Panc1 (cell line): ENCODE measurements at regions not wholly inside any gene's neighbourhood (a gene's known extent, or its start where the extent isn't known, plus 50 kb on each side); places are given as distances from the start of the nearest gene placed in this dataset.

Experiments used
- ATAC-seq: fragments of 200-7000 bp; cut with Tn5 transposase; 2 replicates; pipeline ENCODE4 v1.9.1; 2020; ENCODE audit warnings: mild to moderate bottlenecking, moderate library complexity
- BruUV-seq: library from RNA; stranded (reverse); fragments of 400-500 nt; replicated peaks from 2 replicates; lab custom pipeline; 2021; lab: Mats Ljungman, UMichigan
- CTCF ChIA-PET: fragments of 300-600 bp; sonication (Branson Sonifier 250); formaldehyde crosslinking; loops from one replicate; lab custom pipeline; 2022; ENCODE audit warnings: antibody characterized with exemption; lab: Charles Lee
- POLR2A ChIA-PET: fragments of 300-600 bp; sonication (Branson Sonifier 250); formaldehyde crosslinking; loops from one replicate; lab custom pipeline; 2022; ENCODE audit warnings: antibody characterized with exemption; lab: Charles Lee
- DNase-seq: peaks from one replicate; pipeline ENCODE4 v3.0.0-alpha.2; 2010; ENCODE audit warnings: low read depth, low spot score
- H3K27ac ChIP-seq: 2 replicates; pipeline ENCODE4 v1.5.1; 2011; ENCODE audit warnings: mild to moderate bottlenecking, low read length, inconsistent platforms
- H3K27me3 ChIP-seq: fragments of 200-500 bp; sonication (Bioruptor generic); 2 replicates; pipeline ENCODE4 v1.6.0; 2014; ENCODE audit warnings: low read length, inconsistent platforms; ENCODE audit not compliant: control insufficient read depth, insufficient read depth
- H3K36me3 ChIP-seq: fragments of 200-500 bp; sonication (Bioruptor generic); 2 replicates; pipeline ENCODE4 v1.5.1; 2014; ENCODE audit warnings: inconsistent platforms, mild to moderate bottlenecking, low read length, moderate library complexity; ENCODE audit not compliant: control insufficient read depth, insufficient read depth
- H3K4me1 ChIP-seq: 2 replicates; pipeline ENCODE4 v1.5.1; 2011; ENCODE audit warnings: inconsistent platforms, mild to moderate bottlenecking, low read length, moderate library complexity; ENCODE audit not compliant: control insufficient read depth, insufficient read depth
- H3K4me3 ChIP-seq, 2 experiments: 2 replicates each; pipeline ENCODE4 v1.5.1; 2011 to 2012; ENCODE audit warnings: low read depth in 2 of 2, low read length in 2 of 2, mild to moderate bottlenecking in 2 of 2, inconsistent platforms in 1 of 2, moderate library complexity in 1 of 2
- H3K9me3 ChIP-seq: fragments of 200-500 bp; sonication (Bioruptor generic); 2 replicates; pipeline ENCODE4 v1.5.1; 2014; ENCODE audit warnings: low read depth, mild to moderate bottlenecking, inconsistent platforms, low read length, moderate library complexity; ENCODE audit not compliant: control insufficient read depth, insufficient read depth
- CTCF ChIP-seq: fragments of 450-650 bp; IDR thresholded peaks from 2 replicates; pipeline ENCODE4 v1.5.1; 2017; ENCODE audit warnings: mild to moderate bottlenecking
- POLR2AphosphoS5 ChIP-seq: IDR thresholded peaks from 2 replicates; pipeline ENCODE4 v1.6.1; 2012; ENCODE audit warnings: mild to moderate bottlenecking, low read depth, low read length, moderate library complexity
- REST ChIP-seq, 2 experiments: IDR thresholded peaks; 2 replicates each; pipeline ENCODE4 v1.6.1; 2011 to 2012; ENCODE audit warnings: low read depth in 2 of 2, control low read depth in 1 of 2, low read length in 1 of 2, mild to moderate bottlenecking in 1 of 2, moderate library complexity in 1 of 2; ENCODE audit not compliant: insufficient read depth in 1 of 2
- SIN3A ChIP-seq: IDR thresholded peaks from 2 replicates; pipeline ENCODE4 v1.6.1; 2012; ENCODE audit warnings: low read depth, mild to moderate bottlenecking, low read length, moderate library complexity, borderline replicate concordance; ENCODE audit not compliant: insufficient read depth
- TCF7L2 ChIP-seq: IDR thresholded peaks from 2 replicates; pipeline ENCODE4 v1.6.1; 2011; ENCODE audit warnings: mild to moderate bottlenecking, low read depth, low read length, inconsistent platforms
- in situ Hi-C: cut with HindIII; loops from 2 replicates; pipeline ENCODE4 v1.10.0; 2016; ENCODE audit warnings: low sequenced_read_pairs, low pct_unique_long_range_greater_than_20kb
- intact Hi-C: fragments of 100-400 bp; cut with micrococcal nuclease; formaldehyde crosslinking; loops from one replicate; pipeline ENCODE4 v1.10.0; 2022; ENCODE audit not compliant: unreplicated experiment

GRCh38 chr10:83724471-83725241 is 414.7 kb upstream of the GHITM start:
- no peaks in the 10 kb centered on the region for H3K27me3 ChIP-seq
- intact Hi-C loops: no loop called here
- H3K36me3 ChIP-seq: no peaks in the 10 kb centered on the region
- H3K4me1 ChIP-seq: no peaks in the 10 kb centered on the region
- in situ Hi-C loops: no loop called here
- no TSS peak for BruUV-seq
- ChIA-PET CTCF (no interaction called here), POLR2A (no interaction called here)
- no peak for TF ChIP-seq REST (IDR thresholded peaks at IDR 0.05; ENCODE audit: insufficient read depth in 1 of 2, low read depth in 2 of 2, low read length in 1 of 2)
- no peak for TF ChIP-seq CTCF
- TF ChIP-seq TCF7L2: no peak
- TF ChIP-seq SIN3A: no peak
- no peak for TF ChIP-seq POLR2AphosphoS5
- H3K4me3 ChIP-seq: no peak overlapping the region
- H3K9me3 ChIP-seq: no peaks in the 10 kb centered on the region
- H3K27ac ChIP-seq: no peak overlapping the region
- ATAC-seq (no peak), DNase-seq (no peak)

- Histone ChIP-seq H3K27me3 (no peaks in the 10 kb centered on the region), H3K4me1 (no peaks in the 10 kb centered on the region), H3K9me3 (no peaks in the 10 kb centered on the region), H3K36me3 (no peaks in the 10 kb centered on the region), H3K4me3 (no peak overlapping the region), H3K27ac (no peak overlapping the region)
- in situ Hi-C loops (no loop called here), intact Hi-C loops (no loop called here)
- CTCF ChIA-PET: no interaction called here
- BruUV-seq: no TSS peak
- TF ChIP-seq REST (IDR thresholded peaks at IDR 0.05; ENCODE audit: insufficient read depth in 1 of 2, low read depth in 2 of 2, low read length in 1 of 2): no peak
- no peak for TF ChIP-seq CTCF
- no peak for TF ChIP-seq SIN3A
- no peak for TF ChIP-seq TCF7L2
- TF ChIP-seq POLR2AphosphoS5: no peak
- DNase-seq (no peak), ATAC-seq (no peak)
- POLR2A ChIA-PET: no interaction called here
Measured at GRCh38 chr10:83725567-83725966, 413.7 kb upstream of the GHITM start.
